ENCODE measurements at regions not wholly inside any gene's neighbourhood (a gene's known extent, or its start where the extent isn't known, plus 50 kb on each side); places are given as distances from the start of the nearest gene placed in this dataset.

- TF ChIP-seq CTCF (conservative IDR thresholded peaks at IDR 0.05 in 1 of 2, IDR thresholded peaks at IDR 0.05 in 1 of 2; ENCODE audit: extremely low read depth in 1 of 2, insufficient read depth in 1 of 2, low read depth in 1 of 2, low read length in 2 of 2) = no peak
- TF ChIP-seq EZH2 (IDR thresholded peaks at IDR 0.05; ENCODE audit: borderline replicate concordance, low read length) = no peak
Observed at GRCh38 chr13:107057028-107057631, 489.2 kb upstream of the ARGLU1 start.
